Epithelial cell of esophagus (primary cell): ENCODE measurements at regions not wholly inside any gene's neighbourhood (a gene's known extent, or its start where the extent isn't known, plus 50 kb on each side); places are given as distances from the start of the nearest gene placed in this dataset.

Experiments
- DNase-seq: peaks from one replicate; pipeline ENCODE4 v3.0.0; 2010; ENCODE audit warnings: low read depth
- H3K4me3 ChIP-seq: 2 replicates; pipeline ENCODE4 v1.5.1; 2011; ENCODE audit warnings: mild to moderate bottlenecking, low read length, control low read depth
- CTCF ChIP-seq: IDR thresholded peaks from 2 replicates; pipeline ENCODE4 v1.5.1; 2011; ENCODE audit warnings: low read depth, mild to moderate bottlenecking, low read length, control low read depth, inconsistent platforms; ENCODE audit not compliant: insufficient read depth; ENCODE audit errors: missing control alignments

GRCh38 chr4:111849746-111850284, 295.4 kb upstream of the FAM241A start:
- no peak for TF ChIP-seq CTCF
- H3K4me3 ChIP-seq, result no peak overlapping the region
- peak; percentile 54 for DNase-seq

GRCh38 chr4:111854494-111855087, 290.7 kb upstream of the FAM241A start:
- peak; percentile 71 for TF ChIP-seq CTCF

GRCh38 chr4:111855308-111855707, 289.9 kb upstream of the FAM241A start:
- DNase-seq, result no peak
- H3K4me3 ChIP-seq, result no peak overlapping the region
- TF ChIP-seq CTCF, result no peak

More at GRCh38 chr4:111854494-111855087, 290.7 kb upstream of the FAM241A start:
- H3K4me3 ChIP-seq, result no peak overlapping the region
- peak; percentile 63 for DNase-seq

GRCh38 chr4:111864066-111864465, 281.2 kb upstream of the FAM241A start:
- no peak overlapping the region for H3K4me3 ChIP-seq
- DNase-seq, result no peak
- no peak for TF ChIP-seq CTCF

GRCh38 chr4:111869339-111869738, 275.9 kb upstream of the FAM241A start:
- DNase-seq, result no peak
- no peak for TF ChIP-seq CTCF
- H3K4me3 ChIP-seq, result no peak overlapping the region

- H3K4me3 ChIP-seq, result no peak overlapping the region
- TF ChIP-seq CTCF, result no peak
Measured at GRCh38 chr4:111871802-111872201, 273.5 kb upstream of the FAM241A start.

GRCh38 chr4:111873801-111874200, 271.5 kb upstream of the FAM241A start:
- H3K4me3 ChIP-seq, result no peak overlapping the region
- TF ChIP-seq CTCF, result no peak
- DNase-seq, result no peak

More at GRCh38 chr4:111871802-111872201, 273.5 kb upstream of the FAM241A start:
- DNase-seq, result no peak
